GM12873 (cell line): ENCODE measurements at regions not wholly inside any gene's neighbourhood (a gene's known extent, or its start where the extent isn't known, plus 50 kb on each side); places are given as distances from the start of the nearest gene placed in this dataset.

Experiments
- TF ChIP-seq, protein P1 (sequence below): IDR thresholded peaks from 2 replicates; pipeline ENCODE4 v1.5.1; 2012; ENCODE audit warnings: low read depth, mild to moderate bottlenecking, moderate library complexity, low read length, control low read depth; ENCODE audit not compliant: insufficient read depth; ENCODE audit errors: missing control alignments

DNA sequence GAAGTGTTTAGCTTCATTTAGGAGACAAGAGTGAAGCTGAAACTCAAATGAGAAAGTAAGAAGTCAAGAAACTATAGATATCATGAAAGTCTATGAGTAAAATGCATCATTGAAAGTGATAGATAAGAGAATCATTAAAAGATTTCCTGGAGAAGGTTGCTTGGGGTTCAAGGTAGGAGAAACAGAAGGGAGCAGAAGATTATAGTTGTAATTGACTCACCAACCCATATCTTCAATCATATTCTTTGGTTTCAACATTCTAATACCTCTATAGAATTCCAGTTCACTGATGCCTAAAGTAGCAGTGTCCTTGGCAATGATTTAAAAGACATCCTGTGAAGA, 365.7 kb upstream of the RIOK2 start:
- TF ChIP-seq, protein P1, sequence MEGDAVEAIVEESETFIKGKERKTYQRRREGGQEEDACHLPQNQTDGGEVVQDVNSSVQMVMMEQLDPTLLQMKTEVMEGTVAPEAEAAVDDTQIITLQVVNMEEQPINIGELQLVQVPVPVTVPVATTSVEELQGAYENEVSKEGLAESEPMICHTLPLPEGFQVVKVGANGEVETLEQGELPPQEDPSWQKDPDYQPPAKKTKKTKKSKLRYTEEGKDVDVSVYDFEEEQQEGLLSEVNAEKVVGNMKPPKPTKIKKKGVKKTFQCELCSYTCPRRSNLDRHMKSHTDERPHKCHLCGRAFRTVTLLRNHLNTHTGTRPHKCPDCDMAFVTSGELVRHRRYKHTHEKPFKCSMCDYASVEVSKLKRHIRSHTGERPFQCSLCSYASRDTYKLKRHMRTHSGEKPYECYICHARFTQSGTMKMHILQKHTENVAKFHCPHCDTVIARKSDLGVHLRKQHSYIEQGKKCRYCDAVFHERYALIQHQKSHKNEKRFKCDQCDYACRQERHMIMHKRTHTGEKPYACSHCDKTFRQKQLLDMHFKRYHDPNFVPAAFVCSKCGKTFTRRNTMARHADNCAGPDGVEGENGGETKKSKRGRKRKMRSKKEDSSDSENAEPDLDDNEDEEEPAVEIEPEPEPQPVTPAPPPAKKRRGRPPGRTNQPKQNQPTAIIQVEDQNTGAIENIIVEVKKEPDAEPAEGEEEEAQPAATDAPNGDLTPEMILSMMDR = no peak

DNA sequence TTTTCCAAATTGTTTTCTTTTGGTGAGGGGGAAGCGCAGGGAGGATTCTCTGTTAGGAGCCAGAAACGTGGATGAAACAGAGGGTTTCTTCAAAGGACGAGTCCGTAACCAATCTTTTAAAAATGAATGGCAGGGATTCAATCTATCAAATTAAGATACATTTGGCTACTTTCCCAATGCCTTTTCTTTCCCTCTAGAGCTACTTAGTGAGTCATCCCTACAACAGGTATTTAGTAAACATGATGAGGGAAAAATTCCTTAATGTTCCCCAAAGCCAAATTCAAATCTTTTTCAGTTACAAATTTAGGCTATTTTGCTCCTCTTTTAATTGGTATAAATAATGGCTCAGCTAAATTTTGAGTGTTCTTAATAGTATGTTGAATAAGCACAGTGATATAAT, 366.4 kb upstream of the RIOK2 start:
- TF ChIP-seq, protein P1 = no peak

DNA sequence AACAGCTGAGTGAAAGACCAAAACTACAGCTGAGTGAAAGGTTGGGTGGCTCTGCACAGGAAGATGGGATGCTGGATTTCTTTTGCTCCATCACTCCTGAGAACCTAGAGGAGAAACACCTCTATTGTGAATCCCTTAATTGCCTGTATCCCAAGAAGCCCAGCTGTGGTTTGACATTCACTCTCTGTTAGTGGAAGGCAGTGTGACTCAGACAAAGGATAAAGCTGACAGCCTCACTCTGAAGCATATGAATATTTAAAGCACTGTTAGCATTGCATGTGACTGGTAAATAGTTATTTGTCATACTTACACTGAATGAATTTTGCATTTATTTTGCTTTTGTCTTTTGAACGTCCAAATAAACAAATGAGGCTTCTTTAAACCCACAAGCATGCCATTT, 367.1 kb upstream of the RIOK2 start:
- TF ChIP-seq, protein P1 = no peak

DNA sequence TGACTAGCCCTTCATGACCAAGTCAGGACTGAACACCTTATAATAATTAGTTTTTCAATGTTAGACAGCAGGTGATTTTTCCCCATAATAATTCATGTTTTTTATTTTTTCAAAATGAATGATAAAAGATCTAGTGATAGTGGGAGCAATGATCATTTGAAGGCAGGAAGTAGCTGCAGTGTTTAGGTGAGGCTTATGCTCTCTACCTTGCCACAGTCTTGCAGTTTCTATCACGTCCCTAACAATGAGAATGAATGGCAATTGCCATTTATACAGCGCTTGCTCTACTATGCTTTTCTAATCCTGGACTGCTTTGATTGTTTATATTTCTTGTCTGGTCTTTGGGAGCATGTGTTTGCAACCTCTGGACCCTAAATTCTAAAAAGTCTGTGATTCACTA, 367.8 kb upstream of the RIOK2 start:
- TF ChIP-seq, protein P1 = no peak

DNA sequence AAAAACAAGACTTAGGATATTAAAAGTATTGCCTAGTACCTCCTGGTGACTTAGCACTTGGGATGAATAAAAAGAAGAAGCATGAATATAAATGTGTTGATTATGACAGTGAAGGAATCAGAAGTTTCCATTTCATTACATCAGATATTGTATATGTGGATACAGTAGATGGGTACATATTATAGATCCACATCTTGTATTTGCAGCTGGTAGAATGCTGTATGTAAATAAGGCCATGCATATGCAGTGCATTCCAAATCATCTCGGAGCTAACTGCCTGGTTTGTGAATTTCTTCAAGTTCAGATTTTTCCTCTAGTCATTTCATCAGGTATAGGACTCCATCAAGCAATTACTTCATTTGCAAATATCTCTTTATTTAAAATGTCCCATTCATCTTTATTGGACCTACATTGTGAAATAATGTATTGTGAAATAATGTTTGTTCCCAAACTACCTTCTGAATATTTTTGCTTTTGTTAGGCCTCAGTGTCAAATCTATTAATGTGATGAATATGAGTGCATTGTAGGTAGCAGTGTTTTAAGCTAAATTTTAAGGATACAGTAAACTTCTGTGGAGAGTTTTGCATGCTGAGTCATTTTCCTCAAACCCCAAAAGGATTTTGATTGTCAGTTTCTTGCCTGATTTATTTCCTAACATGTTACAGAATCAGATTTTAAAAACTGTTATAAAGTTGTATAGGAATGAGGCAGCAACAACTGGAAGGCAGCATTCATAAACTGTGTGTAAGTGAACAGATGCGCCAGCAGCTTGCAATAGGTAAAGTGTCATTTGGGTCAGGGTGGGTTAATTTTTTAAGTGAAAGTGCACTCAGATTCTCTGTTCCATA, 370.8 kb upstream of the RIOK2 start:
- TF ChIP-seq, protein P1 = no peak

DNA sequence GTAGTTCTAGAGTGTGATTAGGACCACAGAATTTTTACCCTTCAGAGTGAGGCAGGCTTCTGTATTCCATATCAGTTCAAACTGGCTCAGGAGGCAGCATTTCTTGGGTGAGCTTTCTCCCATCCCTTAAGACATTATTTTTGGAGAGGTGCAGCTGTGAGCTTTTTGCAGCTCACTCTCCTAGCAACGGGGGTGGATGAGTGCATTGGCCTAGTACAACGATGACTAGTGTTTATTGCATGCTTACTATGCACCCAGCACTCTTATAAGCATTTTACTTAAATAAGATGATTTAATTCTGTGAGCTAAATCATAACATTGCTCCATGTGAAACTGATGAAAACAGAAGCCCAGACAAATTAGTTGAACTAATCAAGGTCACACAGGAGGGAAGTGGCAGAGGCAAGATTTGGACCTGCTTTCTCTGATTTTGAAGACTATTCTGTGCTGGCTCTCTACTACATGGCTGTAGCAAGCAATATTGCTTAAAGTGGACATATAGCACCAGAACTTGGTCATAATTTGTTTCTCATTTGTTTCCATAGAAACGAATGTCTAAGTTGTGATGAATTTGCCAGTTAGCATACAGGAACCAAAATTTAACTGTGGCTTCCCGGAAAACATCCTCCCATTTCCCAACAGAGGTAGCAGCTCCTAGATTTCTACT, 372.1 kb upstream of the RIOK2 start:
- TF ChIP-seq, protein P1 = no peak

DNA sequence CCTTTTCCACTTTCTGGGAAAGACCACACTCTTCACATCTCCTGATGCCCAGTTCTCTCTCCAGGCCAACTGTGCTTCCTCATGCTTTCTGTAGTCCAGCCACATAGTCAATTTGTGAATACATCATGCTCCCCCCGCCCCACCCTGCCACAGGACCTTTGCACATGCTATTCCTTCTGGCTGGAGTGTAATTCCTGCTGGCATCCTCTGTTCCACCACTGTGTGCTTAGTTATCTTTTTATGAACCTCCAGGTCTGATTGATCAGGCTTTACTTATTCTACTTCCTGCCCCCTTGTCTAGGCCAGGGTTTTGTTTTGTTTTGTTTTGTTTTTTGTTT, 372.6 kb upstream of the RIOK2 start:
- TF ChIP-seq, protein P1 = no peak
